HG03066 (cell line): ENCODE measurements at regions not wholly inside any gene's neighbourhood (a gene's known extent, or its start where the extent isn't known, plus 50 kb on each side); places are given as distances from the start of the nearest gene placed in this dataset.
"Not testable (repeated sequence)": the region's sequence is repeated elsewhere in the genome, so short reads cannot be mapped to it uniquely, and the experiment has no call there.

ENCODE experiments used
- ATAC-seq: cut with Tn5 transposase; IDR thresholded peaks from one replicate; pipeline ENCODE4 v1.9.1; 2021; ENCODE audit warnings: low read depth; ENCODE audit not compliant: unreplicated experiment

DNA sequence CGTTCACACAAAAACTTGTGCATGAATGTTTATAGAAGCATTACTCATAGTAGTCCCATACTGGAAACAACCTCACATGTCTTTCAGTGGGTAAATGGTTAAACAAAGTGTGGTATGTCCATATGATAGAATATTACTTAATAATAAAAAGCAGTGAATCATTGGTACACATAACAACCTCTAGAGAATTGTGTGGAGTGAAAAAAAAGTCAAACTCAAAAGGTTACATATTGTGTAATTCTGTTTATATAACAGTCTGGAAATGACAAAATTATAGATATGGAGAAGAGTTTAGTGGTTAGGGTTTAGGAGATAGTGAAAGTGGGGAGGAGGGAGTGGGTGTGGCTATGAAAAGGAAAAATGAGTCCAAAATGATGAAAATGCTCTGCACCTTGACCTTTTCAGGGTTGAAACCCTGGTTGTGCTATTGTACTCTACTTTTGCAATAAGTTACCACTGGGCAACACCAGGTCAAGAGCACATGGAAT is 243.4 kb upstream of the DDI1 start:
- no peak for ATAC-seq

DNA sequence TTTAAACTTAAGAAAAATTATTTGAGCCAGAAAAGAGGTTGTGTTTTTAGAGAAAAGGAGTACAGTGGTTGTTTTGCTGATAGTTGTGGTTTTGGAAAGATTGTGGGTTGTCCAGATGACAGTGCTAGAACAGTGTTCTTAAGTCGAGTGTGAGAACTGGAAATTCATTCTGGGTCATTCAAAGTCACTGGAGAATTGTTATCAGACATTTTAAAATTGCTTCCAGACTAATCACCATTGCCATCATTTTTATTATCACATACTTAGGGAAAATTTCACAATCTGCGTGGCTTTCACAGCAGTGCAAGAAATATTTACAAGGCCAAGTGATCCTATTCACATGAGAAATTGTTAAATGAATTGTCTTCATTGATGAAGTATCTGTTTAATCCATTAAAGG is 242.2 kb upstream of the DDI1 start:
- ATAC-seq: no peak

DNA sequence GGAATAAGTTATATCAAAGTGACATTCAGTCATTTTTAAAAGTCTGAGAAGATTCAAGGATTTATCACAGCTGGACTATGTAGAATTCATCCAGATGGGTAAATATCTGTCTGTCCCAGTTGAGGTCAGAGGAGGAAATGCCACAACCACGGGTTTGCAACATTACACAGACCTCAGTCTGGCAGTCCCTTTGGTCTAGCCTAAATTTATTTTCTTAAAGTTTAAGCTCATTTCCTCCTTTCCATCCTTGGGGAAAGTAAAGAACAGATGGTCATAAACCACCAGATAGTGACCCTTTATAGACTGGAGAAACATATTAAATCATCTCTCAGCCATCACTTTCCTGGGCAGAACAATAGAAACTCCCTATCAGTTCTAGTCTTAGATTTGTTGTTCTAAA is 238.4 kb upstream of the DDI1 start:
- no peak for ATAC-seq

DNA sequence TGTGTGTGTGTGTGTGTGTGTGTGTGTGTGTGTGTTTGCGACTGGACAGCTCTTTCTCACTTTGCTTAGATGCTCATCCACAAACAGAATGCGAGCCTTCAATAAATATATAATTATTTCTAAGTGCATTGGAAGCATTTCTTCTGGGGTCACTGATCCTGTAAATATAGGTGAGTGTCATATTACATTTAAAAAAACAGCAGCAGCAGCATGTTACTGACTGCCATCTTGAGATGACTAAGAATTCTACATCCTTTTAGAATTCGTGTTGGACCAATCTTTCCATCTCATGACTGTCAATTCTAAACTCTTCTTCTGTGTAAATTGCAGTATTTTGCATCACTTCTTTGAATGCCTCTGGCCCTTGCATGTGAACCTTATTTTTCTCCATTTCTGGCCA is 238.0 kb upstream of the DDI1 start:
- no peak for ATAC-seq

DNA sequence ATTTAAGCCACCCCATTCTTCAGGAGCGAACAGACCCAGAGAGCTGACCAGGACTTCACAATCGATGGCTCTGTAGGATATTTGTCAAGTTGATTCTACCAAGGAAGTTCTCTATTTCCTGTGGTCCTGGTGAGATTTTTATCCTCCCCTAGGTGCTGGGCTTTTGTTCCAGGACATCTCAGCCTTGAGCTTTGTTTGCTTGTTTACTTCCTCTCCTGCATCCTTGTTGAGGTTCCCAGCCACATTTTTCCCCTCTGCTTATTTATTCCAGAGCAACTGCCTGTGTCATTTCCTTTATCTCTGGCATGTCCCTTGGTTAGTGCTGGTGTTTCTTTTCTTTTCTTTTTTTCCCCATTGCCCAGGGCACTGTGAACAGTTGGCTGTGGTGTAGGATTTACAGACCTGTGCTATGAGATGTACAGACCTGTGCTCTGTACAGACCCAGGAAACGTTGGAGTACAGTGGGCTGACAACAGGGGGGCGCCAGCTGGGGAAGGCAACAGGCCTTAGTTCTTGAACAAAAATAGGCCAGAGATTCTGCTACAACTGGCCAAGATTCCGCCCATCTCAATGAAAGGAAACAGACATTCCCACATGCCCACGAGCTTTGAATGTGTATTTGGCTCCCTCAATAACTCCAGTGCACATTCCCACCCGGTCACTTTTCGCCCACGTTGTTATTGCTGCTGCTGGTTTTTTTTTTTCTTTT is 235.9 kb upstream of the DDI1 start:
- ATAC-seq: no peak

DNA sequence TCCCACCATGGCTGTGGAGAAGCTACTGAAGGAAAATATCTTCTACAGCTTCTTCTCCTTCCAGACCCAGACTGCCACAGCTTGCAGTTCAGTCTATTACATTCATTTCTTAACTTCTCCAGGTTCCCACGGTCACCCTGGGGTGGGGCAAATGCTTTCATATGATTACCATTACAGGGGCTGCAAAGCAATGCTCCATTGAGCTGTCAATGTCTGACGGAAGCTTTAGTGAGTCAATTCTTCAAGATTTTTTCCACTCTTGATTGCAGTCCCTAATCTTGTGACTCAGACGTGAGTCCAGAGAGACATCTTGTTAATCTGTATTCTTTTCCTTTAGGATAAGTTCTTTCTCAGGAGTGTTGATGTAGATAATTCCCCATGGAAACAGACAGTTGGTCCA is 233.4 kb upstream of the DDI1 start:
- no peak for ATAC-seq

DNA sequence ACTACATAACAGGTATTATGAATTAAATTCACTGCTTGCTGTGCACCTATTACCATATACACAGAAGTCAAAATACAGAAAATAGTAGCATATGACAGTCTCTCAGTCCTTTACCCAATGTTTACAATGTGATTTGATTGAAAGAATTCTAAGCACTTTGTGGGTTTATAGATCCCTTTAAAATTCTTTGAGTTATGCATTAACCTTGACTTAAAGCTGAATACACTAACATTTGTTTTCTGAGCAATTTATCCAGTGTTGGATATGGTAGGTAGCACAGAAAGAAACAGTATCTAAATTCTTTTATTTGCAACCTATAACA is 230.8 kb upstream of the DDI1 start:
- ATAC-seq: no peak

DNA sequence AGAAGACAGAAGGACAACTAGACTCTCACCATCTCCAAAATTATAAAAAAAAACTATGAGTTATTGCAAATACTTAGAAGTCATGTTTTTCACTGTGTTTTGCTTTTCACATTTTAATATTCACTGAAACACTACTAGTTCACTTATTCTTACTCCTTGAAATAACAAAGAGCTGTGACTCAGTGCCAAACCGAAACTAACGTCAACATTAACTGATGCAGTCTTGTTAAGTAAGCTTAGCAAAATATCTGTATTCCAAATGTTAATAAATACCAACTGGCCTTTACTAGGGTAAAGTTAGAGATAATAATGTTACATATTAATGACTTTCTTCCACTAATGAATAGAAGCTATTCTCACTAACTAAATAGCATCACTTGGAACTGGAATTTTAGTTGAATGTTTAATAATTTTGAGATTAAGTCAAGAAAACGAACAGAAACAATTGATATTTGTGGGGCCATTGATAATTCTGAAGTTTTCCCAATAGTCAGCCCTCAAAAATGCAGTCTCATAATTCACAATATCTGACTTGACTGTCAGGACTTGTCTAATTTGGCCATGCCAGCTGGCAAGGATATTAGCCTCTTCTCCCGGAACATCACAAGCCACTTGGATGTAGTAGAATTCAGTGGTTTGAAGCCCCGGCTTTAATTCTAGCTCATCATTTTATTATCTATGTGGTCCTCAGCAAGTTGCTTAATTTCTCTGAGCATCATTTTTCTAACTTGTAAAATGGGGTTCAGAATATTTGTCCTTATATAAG is 230.1 kb upstream of the DDI1 start:
- ATAC-seq: peak; percentile 53

DNA sequence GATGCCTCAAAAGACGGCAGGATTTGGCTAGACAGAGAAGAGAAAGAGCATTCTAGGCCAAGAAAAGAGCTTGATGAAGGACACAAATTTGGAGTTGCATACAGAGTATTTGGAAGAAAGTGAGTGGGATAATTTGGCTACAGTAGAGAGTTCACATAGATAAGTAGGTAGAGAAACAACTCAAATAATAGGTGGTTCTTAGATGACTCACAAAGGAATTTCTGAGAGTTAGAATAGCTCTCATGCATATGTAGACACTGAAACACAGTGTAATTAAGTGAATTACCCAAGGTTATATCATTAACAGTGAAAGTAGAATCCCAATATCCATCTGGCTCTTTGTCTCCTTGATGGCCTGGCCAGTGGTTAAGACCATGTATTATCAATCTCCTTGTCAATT is 228.6 kb upstream of the DDI1 start:
- ATAC-seq: no peak

DNA sequence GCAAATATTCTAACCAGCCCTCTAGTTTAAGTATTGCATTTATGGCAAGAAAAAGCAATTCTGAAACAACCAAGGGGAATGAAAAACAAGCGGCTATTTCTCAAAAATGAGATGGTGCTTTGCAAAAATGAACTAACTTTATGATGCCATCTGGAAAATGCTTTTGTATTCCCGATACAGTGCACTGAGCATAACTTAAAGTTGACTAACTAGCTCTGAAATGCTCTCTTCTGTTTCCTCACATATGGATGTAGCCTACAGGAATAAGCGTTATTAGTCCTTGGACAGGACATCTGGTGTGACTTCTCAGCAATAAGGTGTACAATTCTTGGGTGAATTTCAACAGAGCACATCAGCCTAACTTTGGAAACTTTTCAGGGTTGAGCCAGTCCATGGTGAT is 228.2 kb upstream of the DDI1 start:
- ATAC-seq: no peak

DNA sequence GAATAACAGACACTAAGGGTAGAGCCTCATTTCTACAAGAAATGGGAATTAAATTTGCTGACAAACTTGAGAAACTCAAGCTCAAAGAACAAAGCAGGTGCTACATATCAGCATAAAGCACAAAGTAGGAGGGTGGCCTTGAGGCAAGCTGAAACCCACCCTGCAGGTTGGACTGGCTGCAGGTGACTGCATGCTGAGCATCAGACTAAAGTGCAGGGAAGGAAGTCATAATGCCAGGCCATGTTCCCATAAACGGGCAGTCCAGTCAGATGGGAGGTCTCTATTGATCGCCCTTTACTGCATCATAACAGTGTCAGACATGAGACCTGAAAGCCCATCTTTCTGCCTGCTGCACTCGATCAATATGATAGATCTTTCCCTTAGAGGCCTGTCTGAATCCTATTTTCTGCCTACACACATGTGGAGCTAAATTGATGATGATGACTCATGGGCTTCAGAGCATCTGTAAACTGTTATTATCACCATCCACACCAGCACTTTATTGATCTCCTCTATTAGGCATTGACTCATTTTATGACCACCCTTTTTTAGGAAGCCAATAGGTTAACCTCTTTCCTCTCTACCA is 224.5 kb upstream of the DDI1 start:
- no peak for ATAC-seq

DNA sequence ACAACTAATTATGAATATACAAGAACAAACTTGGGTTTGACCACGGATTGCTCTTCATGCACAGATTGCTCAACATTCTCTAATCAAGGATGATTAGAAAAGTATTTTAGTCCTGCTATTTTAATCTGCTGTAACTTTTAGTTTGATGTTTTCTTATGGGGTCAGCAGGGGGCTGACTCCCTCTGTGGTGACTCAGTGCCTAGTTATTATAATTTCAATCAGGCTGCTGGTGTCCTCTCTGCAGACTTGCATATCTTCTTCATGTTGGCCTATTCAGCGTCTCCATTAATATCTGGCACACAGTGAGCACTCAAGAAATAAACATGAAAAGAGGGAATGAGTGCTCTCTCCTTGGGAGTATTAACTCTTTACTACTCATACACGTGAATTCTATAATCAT is 223.8 kb upstream of the DDI1 start:
- ATAC-seq: no peak

DNA sequence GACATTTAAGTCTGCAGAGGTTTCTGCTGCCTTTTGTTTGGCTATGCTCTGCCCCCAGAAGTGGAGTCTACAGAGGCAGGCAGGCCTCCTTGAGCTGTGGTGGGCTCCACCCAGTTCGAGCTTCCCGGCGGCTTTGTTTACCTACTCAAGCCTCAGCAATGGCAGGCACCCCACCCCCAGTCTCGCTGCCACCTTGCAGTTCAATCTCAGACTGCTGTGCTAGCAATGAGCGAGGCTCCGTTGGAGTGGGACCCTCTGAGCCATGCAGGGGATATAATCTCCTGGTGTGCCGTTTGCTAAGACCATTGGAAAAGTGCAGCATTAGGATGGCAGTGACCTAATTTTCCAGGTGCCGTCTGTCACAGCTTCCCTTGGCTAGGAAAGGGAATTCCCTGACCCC is 216.1 kb upstream of the DDI1 start:
- not testable (repeated sequence) for ATAC-seq

DNA sequence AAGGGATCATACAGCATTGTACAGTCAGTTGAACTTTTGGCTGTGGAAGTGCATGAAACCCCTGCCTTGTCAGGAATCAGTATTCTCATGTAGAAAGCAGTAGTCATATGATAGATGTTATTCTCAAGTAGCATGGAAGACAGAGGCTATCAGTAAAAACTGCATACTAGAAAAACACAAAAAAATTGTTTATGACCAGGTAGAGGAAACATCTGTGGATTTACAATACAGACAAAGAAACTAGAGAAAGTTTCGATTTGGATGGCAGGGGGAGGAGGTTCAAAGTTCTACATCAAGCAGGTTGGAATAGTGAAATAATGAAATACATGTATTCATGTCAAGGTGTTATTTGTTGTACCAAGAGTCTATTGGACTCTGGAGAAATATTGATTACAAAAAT is 212.3 kb upstream of the DDI1 start:
- no peak for ATAC-seq

DNA sequence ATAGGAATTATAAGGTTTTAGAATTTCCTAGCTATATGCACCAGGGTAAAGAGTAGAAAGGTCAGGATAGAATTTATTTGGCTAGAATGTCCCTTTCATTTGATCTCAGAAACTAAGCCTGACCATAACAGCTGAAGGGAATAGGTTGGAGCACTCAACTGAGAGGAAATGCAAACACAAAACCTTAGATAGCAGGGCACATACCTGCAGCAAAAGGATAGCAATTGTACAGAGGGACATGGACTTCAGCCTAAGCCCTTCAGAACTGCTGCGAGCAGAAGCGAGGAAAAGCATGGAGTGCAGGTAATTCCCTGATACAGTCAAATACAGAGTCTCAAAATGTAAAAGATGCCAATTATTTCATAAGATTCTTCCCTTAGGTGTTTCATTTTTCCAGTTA is 211.0 kb upstream of the DDI1 start:
- ATAC-seq: no peak

DNA sequence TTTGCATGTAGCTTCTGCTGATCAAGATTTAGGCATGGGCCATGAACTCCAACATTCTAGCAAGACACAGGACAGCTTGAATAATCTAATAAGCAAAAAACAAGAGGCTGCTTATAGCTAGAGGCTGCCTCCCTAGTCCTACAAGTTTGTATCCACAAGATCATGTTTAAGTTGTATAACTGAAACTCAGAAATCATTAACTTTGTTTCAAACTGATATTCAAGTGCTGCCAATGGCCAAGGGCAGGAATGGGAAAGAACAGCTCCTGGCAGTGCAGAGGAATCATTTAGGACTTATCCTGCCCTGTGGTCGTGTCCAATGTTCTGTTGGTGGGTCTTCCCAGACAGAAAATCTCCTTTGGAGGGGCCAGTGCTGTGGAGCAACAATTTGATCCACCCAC is 209.6 kb upstream of the DDI1 start:
- no peak for ATAC-seq

DNA sequence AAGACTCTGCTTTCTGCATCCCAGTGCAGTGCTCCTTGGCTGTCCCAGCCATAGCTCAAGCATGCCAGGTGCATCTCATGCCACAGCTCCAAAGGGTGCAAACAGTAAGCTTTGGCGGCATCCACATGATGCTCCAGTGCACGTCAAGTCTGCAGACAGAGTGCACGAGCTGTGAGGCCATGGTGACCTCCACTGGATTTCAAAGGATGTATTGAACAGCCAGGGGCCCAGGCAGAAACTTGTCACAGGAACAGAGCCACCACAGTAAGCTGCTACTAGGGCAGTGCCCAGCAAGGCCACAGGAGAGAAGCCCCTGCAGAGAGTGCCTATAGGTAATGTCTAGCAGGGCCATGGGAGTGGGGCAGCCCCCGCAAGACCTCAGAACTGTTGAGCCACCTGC is 206.8 kb upstream of the DDI1 start:
- ATAC-seq: no peak

DNA sequence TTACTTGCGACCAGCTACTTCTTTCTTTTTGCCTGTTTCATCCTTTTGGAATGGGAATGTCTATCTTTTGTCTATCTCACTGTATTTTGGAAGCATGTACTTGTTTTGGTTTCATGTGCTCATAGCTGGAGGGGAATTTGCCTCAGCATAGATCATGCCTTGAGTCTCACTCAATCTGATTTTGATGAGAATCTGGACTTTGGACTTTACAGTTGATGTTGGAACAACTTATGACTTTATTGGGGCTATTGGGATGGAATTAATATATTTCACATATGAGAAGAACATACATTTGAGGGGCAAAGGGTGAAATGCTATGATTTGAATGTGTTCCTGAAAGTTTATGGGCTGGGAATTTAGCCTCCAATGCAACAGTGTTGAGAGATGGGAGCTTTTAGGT is 206.2 kb upstream of the DDI1 start:
- no peak for ATAC-seq

DNA sequence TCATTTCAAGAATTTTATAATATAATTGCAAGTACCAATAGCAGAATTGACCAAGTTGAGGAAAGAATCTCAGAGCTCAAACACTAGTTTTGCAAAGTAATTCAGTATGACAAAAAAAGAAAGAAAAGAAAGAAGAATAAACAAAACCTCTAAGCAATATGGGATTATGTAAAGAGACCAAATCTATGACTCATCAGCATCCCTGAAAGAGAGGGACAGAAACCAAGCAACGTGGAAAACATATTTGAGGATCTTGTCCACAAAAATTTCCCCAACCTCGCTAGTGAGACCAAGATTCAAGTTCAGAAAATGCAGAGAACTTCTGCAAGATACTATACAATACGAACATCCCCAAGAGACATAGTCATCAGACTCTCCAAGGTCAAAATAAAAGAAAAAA is 203.7 kb upstream of the DDI1 start:
- ATAC-seq: no peak

DNA sequence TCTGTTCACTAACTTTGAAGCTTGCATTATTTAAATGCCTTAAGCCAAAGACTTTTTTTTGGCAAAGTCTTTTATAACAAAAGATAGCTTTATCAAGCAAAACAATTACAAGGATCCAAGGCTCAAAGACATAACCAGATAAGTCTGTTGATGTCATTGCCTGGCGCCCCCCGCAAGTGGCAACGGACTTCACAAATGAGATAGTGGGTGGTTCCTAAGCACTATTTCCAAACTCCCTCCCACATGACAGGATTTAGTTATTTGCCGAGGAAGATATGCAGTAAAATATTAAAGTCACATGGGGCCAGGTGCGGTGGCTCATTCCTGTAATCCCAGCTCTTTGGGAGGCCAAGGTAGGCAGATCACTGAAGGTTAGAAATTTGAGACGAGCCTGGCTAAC is 194.2 kb upstream of the DDI1 start:
- ATAC-seq: no peak

DNA sequence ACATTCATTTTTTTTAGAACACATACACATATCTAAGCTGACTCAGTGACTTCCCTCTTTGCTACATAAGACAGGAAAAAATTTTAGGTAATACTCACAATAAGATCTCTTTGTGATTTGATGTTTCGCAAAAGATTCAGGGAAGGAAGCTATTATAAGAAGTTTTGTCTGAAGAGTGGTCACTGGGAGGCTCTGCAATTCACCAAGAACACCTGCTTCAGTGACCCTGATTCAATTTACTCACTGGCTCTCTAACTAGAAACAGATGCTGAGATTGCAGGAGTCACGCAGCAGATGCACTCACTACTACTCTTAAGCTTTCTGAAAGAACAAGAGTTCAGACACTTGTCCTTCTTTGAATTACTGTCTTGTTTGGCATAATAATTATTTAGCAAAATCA is 193.6 kb upstream of the DDI1 start:
- no peak for ATAC-seq
